GM12878 (cell line): ENCODE measurements at regions not wholly inside any gene's neighbourhood (a gene's known extent, or its start where the extent isn't known, plus 50 kb on each side); places are given as distances from the start of the nearest gene placed in this dataset.

Experiments
- ATAC-seq: fragments of 200-7000 bp; cut with Tn5 transposase; 3 replicates; pipeline ENCODE4 v1.9.1; 2020; ENCODE audit warnings: mild to moderate bottlenecking, moderate library complexity
- BruUV-seq: library from RNA; stranded (reverse); fragments of 400-500 nt; replicated peaks from 2 replicates; lab custom pipeline; 2021; lab: Mats Ljungman, UMichigan
- CTCF ChIA-PET: fragments of 300-600 bp; sonication (Branson Sonifier 250); formaldehyde crosslinking; extraction: SDS; loops from one replicate; lab custom pipeline; 2021; ENCODE audit warnings: inconsistent platforms; lab: Yijun Ruan, JAX
- POLR2A ChIA-PET: fragments of 350-600 bp; formaldehyde crosslinking; extraction: SDS; loops from one replicate; lab custom pipeline; 2021; ENCODE audit warnings: inconsistent platforms; lab: Charles Lee
- RAD21 ChIA-PET: fragments of 300-600 bp; sonication (Branson Sonifier 250); formaldehyde crosslinking; loops from one replicate; lab custom pipeline; 2023; ENCODE audit warnings: antibody characterized with exemption; ENCODE audit not compliant: unreplicated experiment; lab: Charles Lee
- SMC1A ChIA-PET: fragments of 300-600 bp; sonication (Branson Sonifier 250); formaldehyde crosslinking; loops from one replicate; lab custom pipeline; 2023; ENCODE audit not compliant: unreplicated experiment, uncharacterized antibody; lab: Charles Lee
- DNase-seq: peaks from one replicate; pipeline ENCODE4 v3.0.0-alpha.2; 2011; ENCODE audit warnings: low read depth, low spot score
- FAIRE-seq: peaks from 3 replicates; lab custom pipeline; 2011; peaks lifted over from hg19 to GRCh38; lab: Jason Lieb, UNC
- H2AFZ ChIP-seq: 2 replicates; pipeline ENCODE4 v1.6.0; 2011; ENCODE audit warnings: low read depth, low read length, control low read depth; ENCODE audit not compliant: control insufficient read depth
- H3K27ac ChIP-seq: 2 replicates; pipeline ENCODE4 v1.5.1; 2011; ENCODE audit warnings: control low read depth; ENCODE audit not compliant: control insufficient read depth, insufficient read depth
- H3K27me3 ChIP-seq, 2 experiments: replicated peaks in 1 of 2; 2 replicates each; pipeline versions ENCODE4 v1.6.0 to v1.6.1; 2011; ENCODE audit warnings: low read length in 1 of 2; ENCODE audit not compliant: control insufficient read depth in 2 of 2, insufficient read depth in 2 of 2
- H3K36me3 ChIP-seq, 2 experiments: 2 replicates each; pipeline ENCODE4 v1.5.1; 2011; ENCODE audit warnings: low read length in 1 of 2; ENCODE audit not compliant: control insufficient read depth in 2 of 2, insufficient read depth in 2 of 2
- H3K4me1 ChIP-seq: 2 replicates; pipeline ENCODE4 v1.6.1; 2011; ENCODE audit warnings: mild to moderate bottlenecking, low read length, moderate library complexity, mixed read lengths; ENCODE audit not compliant: control insufficient read depth, insufficient read depth
- H3K4me2 ChIP-seq: 2 replicates; pipeline ENCODE4 v1.6.0; 2011; ENCODE audit warnings: control low read depth; ENCODE audit not compliant: control insufficient read depth, insufficient read depth
- H3K4me3 ChIP-seq: fragments of 200-600 bp; sonication (generic); 2 replicates; pipeline ENCODE4 v1.5.1; 2016
- H3K79me2 ChIP-seq: 2 replicates; pipeline ENCODE4 v1.6.0; 2011; ENCODE audit warnings: low read length; ENCODE audit not compliant: control insufficient read depth, insufficient read depth
- H3K9ac ChIP-seq: 2 replicates; pipeline ENCODE4 v1.8.0; 2011; ENCODE audit warnings: low read length, control low read depth, mixed read lengths; ENCODE audit not compliant: control insufficient read depth, insufficient read depth
- H3K9me3 ChIP-seq: replicated peaks from 3 replicates; pipeline ENCODE4 v1.5.1; 2011; ENCODE audit warnings: mild to moderate bottlenecking, low read length; ENCODE audit not compliant: control insufficient read depth, insufficient read depth
- H4K20me1 ChIP-seq: 2 replicates; pipeline ENCODE4 v1.6.0; 2011; ENCODE audit not compliant: control insufficient read depth, insufficient read depth
- EZH2 ChIP-seq: IDR thresholded peaks from 2 replicates; pipeline ENCODE4 v1.6.1; 2012; ENCODE audit warnings: low read depth, mild to moderate bottlenecking, control low read depth, inconsistent platforms, low read length, borderline replicate concordance; ENCODE audit not compliant: control insufficient read depth
- HDAC2 ChIP-seq: fragments of 200-600 bp; sonication (generic); IDR thresholded peaks from 2 replicates; pipeline ENCODE4 v1.6.1; 2017
- HDAC6 ChIP-seq: fragments of 200-600 bp; sonication (generic); IDR thresholded peaks from one replicate; pipeline ENCODE4 v1.8.0; 2017; ENCODE audit warnings: antibody characterized with exemption; ENCODE audit not compliant: unreplicated experiment
- JUND ChIP-seq: IDR thresholded peaks from 2 replicates; pipeline ENCODE4 v1.6.1; 2012; ENCODE audit warnings: low read depth, mild to moderate bottlenecking, low read length, improper control_type of control experiment, moderate library complexity
- NRF1 ChIP-seq: conservative IDR thresholded peaks from 2 replicates; pipeline ENCODE4 v1.6.1; 2011; ENCODE audit warnings: mild to moderate bottlenecking, low read depth, low read length, improper control_type of control experiment
- RBBP5 ChIP-seq: fragments of 200-600 bp; sonication (generic); conservative IDR thresholded peaks from 2 replicates; pipeline ENCODE4 v1.6.1; 2016
- REST ChIP-seq: IDR thresholded peaks from 2 replicates; pipeline ENCODE4 v1.6.1; 2012; ENCODE audit warnings: mild to moderate bottlenecking, low read depth, low read length
- RFX5 ChIP-seq: IDR thresholded peaks from 2 replicates; pipeline ENCODE4 v1.6.1; 2011; ENCODE audit warnings: low read depth, low read length, improper control_type of control experiment
- SUPT20H ChIP-seq: IDR thresholded peaks from 2 replicates; pipeline ENCODE4 v1.6.1; 2011; ENCODE audit warnings: low read depth, mild to moderate bottlenecking, low read length, moderate library complexity, borderline replicate concordance; ENCODE audit not compliant: control insufficient read depth
- USF1 ChIP-seq: IDR thresholded peaks from 2 replicates; pipeline ENCODE4 v1.6.1; 2011; ENCODE audit warnings: borderline replicate concordance, low read depth, mild to moderate bottlenecking, moderate library complexity, mixed read lengths, low read length; ENCODE audit not compliant: insufficient read depth; ENCODE audit errors: extremely low read length
- USF2 ChIP-seq: IDR thresholded peaks from 2 replicates; pipeline ENCODE4 v1.6.1; 2011; ENCODE audit warnings: low read depth, low read length, improper control_type of control experiment, borderline replicate concordance
- ZBED1 ChIP-seq: IDR thresholded peaks from 2 replicates; pipeline ENCODE4 v1.6.1; 2016; ENCODE audit warnings: borderline replicate concordance
- ZBTB4 ChIP-seq: fragments of 450-650 bp; formaldehyde crosslinking; IDR thresholded peaks from 2 replicates; pipeline ENCODE4 v1.4.0; 2022; ENCODE audit warnings: mild to moderate bottlenecking, moderate library complexity
- ZNF384 ChIP-seq: IDR thresholded peaks from 2 replicates; pipeline ENCODE4 v1.6.1; 2012; ENCODE audit warnings: low read depth, mild to moderate bottlenecking, low read length, improper control_type of control experiment, borderline replicate concordance
- ZNF622 ChIP-seq: fragments of 450-650 bp; IDR thresholded peaks from 2 replicates; pipeline ENCODE4 v1.6.1; 2017; ENCODE audit warnings: mild to moderate bottlenecking, inconsistent platforms
- in situ Hi-C: fragments of 300-500 bp; cut with MboI; formaldehyde crosslinking; loops from 9 replicates; pipeline ENCODE4 v1.14.3; 2018; ENCODE audit warnings: mixed read lengths
- intact Hi-C: fragments of 100-400 bp; cut with micrococcal nuclease; formaldehyde crosslinking; loops from one replicate; pipeline ENCODE4 v1.14.2; 2022; ENCODE audit not compliant: unreplicated experiment

GRCh38 chr3:77945320-77945719 lies 905.4 kb downstream of the ROBO2 start (continued):
- TF ChIP-seq USF1 (no peak), EZH2 (no peak), RFX5 (no peak)
- TF ChIP-seq, all 136 proteins: peak for 0

- ATAC-seq (no peak), FAIRE-seq (no peak), DNase-seq (no peak)
- Histone ChIP-seq H3K36me3 (no peaks in the 10 kb centered on the region), H3K9ac (no peak overlapping the region), H3K4me1 (no peaks in the 10 kb centered on the region), H4K20me1 (no peaks in the 10 kb centered on the region), H2AFZ (no peak overlapping the region), H3K79me2 (no peaks in the 10 kb centered on the region), H3K27ac (no peak overlapping the region), H3K27me3 (no peaks in the 10 kb centered on the region), H3K9me3 (no peaks in the 10 kb centered on the region), H3K4me2 (no peak overlapping the region), H3K4me3 (no peak overlapping the region)
- BruUV-seq = no TSS peak
- ChIA-PET POLR2A (no interaction called here), RAD21 (no interaction called here), SMC1A (interaction anchor here (0.6 to 1.2 kb wide), 2 partner anchors 14 to 315 kb away, joined by 3 read pairs; no protein-coding TSS in a partner anchor), CTCF (no interaction called here)
- in situ Hi-C loops = no loop called here
- intact Hi-C loops = no loop called here
- TF ChIP-seq HDAC2 (no peak), ZNF384 (no peak), HDAC6 (no peak), REST (no peak), SUPT20H (no peak), NRF1 (no peak), RBBP5 (no peak), ZBTB4 (CRISPR knock-in tag) (no peak), ZBED1 (no peak), JUND (no peak), ZNF622 (no peak), USF2 (no peak)
Observed at GRCh38 chr3:77947671-77948070, 907.8 kb downstream of the ROBO2 start.
